22Rv1 (cell line): ENCODE measurements at regions not wholly inside any gene's neighbourhood (a gene's known extent, or its start where the extent isn't known, plus 50 kb on each side); places are given as distances from the start of the nearest gene placed in this dataset.

ENCODE experiments used
- H3K27ac ChIP-seq: fragments of 450-650 bp; 2 replicates; pipeline ENCODE4 v1.5.1; 2017
- CTCF ChIP-seq: fragments of 450-650 bp; IDR thresholded peaks from 2 replicates; pipeline ENCODE4 v1.5.1; 2017; ENCODE audit warnings: mild to moderate bottlenecking
- ZFX ChIP-seq: fragments of 450-650 bp; IDR thresholded peaks from 2 replicates; pipeline ENCODE4 v1.6.1; 2017; ENCODE audit warnings: antibody characterized with exemption, borderline replicate concordance

- TF ChIP-seq ZFX (no peak), CTCF (peak; percentile 9; the same call in 1 of the 2 replicates)
- no peak overlapping the region for H3K27ac ChIP-seq
These were observed 393.4 kb downstream of the MATN1 start for GRCh38 chr1:30329802-30330557.

- TF ChIP-seq ZFX (no peak), CTCF (no peak)
- no peak overlapping the region for H3K27ac ChIP-seq
These were observed 394.1 kb downstream of the MATN1 start for GRCh38 chr1:30329263-30329753.

- no peak overlapping the region for H3K27ac ChIP-seq
- TF ChIP-seq CTCF (no peak), ZFX (no peak)
These were observed 394.8 kb downstream of the MATN1 start for GRCh38 chr1:30328401-30329262.

DNA sequence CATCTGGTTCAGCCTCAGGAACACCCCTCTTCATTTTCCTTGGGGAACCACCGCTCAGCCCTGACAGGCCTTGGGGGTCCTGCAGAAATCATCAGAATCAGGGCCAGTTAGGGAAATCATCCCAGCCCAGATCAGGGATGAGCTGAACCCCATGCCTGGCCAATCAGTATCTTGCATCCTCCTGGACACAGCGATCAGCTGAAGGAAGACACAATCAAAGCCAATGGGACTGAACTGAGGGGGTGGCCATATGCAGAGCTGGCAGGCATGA lies 395.4 kb downstream of the MATN1 start:
- H3K27ac ChIP-seq: no peak overlapping the region
- no peak for TF ChIP-seq ZFX
- no peak for TF ChIP-seq CTCF

DNA sequence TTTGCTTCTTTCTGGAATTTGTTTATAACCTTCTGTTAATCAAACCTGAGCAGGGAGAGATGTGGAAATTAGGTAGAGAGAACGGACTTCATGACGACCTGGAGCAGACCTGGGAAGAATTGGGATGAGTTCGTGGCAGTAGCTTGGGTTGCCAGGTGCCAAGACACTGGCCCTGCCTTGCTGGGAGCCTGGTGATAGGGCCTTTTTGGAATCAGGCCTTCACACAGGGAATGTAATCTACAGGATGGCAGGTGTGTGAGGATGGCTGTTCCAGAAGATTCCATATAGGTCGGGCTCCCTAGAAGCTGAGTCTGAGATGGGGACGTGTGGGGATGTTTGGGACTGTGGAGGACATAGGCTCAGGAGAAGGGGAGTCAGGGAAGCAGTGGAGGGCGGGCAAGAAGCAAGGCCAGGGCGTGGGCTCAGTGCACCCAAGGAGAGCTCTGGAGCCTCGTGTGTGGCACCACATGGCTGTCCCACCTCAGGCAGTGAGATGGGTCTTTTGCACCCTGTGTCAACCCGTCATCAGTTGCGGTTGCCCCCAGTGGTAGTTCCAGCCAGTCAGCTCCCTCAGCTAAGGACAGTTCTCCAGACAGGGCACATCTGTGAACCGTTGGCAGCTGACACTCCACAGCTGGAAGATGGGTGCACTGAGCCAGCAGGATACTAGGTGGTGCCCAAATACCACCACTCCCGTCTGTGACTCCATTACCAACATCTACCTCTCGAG lies 395.9 kb downstream of the MATN1 start:
- TF ChIP-seq CTCF: no peak
- no peak for TF ChIP-seq ZFX
- H3K27ac ChIP-seq: no peak overlapping the region

- TF ChIP-seq ZFX (no peak), CTCF (no peak)
- H3K27ac ChIP-seq: no peak overlapping the region
These were observed 397.4 kb downstream of the MATN1 start for GRCh38 chr1:30325999-30326398.
